SK-N-SH (cell line): ENCODE measurements at regions not wholly inside any gene's neighbourhood (a gene's known extent, or its start where the extent isn't known, plus 50 kb on each side); places are given as distances from the start of the nearest gene placed in this dataset.

Experiments used
- CTCF ChIA-PET: fragments of 300-600, 350-600 bp; formaldehyde crosslinking; extraction: SDS; loops from one replicate; lab custom pipeline; 2021; lab: Yijun Ruan, JAX
- POLR2A ChIA-PET: fragments of 350-600 bp; sonication (Branson Sonifier 250); formaldehyde crosslinking; extraction: SDS; loops from one replicate; lab custom pipeline; 2020; ENCODE audit warnings: antibody characterized with exemption, inconsistent platforms; lab: Yijun Ruan, JAX
- DNase-seq: peaks from one replicate; pipeline ENCODE4 v3.0.0; 2012
- H2AFZ ChIP-seq: fragments of 200-600 bp; sonication (generic); 2 replicates; pipeline ENCODE4 v1.8.1; 2016; ENCODE audit warnings: antibody characterized with exemption, mild to moderate bottlenecking, low read depth
- H3F3A ChIP-seq: fragments of 200-600 bp; sonication (generic); replicated peaks from 2 replicates; pipeline ENCODE3; 2016; ENCODE audit warnings: antibody characterized with exemption, mild to moderate bottlenecking; ENCODE audit not compliant: insufficient read depth
- H3K27ac ChIP-seq, 2 experiments: fragments of 200-500 bp in 1 of 2; fragments of 200-600 bp in 1 of 2; sonication (Bioruptor generic) in 1 of 2; sonication (generic), shearing (Covaris generic) in 1 of 2; 2 replicates each; pipeline versions ENCODE4 v1.5.1 to v1.6.1; 2014 to 2016; ENCODE audit warnings: low read depth in 2 of 2, inconsistent platforms in 1 of 2, low read length in 1 of 2, mild to moderate bottlenecking in 1 of 2, mixed read lengths in 1 of 2
- H3K27me3 ChIP-seq: fragments of 200-600 bp; sonication (generic), shearing (Covaris generic); 2 replicates; pipeline ENCODE4 v1.6.1; 2016; ENCODE audit warnings: mixed run types; ENCODE audit not compliant: insufficient read depth
- H3K36me3 ChIP-seq, 2 experiments: fragments of 200-500 bp in 1 of 2; fragments of 200-600 bp in 1 of 2; sonication (Bioruptor generic) in 1 of 2; sonication (generic) in 1 of 2; replicated peaks in 1 of 2; 2 replicates each; pipeline versions ENCODE3 to v1.5.1; 2014 to 2016; ENCODE audit warnings: low read length in 1 of 2, mild to moderate bottlenecking in 1 of 2; ENCODE audit not compliant: insufficient read depth in 2 of 2, control insufficient read depth in 1 of 2
- H3K4me1 ChIP-seq, 2 experiments: fragments of 200-500 bp in 1 of 2; fragments of 200-600 bp in 1 of 2; sonication (Bioruptor generic) in 1 of 2; sonication (generic), shearing (Covaris generic) in 1 of 2; 2 replicates each; pipeline versions ENCODE4 v1.5.1 to v1.6.1; 2014 to 2016; ENCODE audit warnings: low read depth in 1 of 2, low read length in 1 of 2, mixed run types in 1 of 2; ENCODE audit not compliant: insufficient read depth in 2 of 2, control insufficient read depth in 1 of 2
- H3K4me2 ChIP-seq: fragments of 200-600 bp; sonication (generic), shearing (Covaris generic); 2 replicates; pipeline ENCODE4 v1.6.1; 2017; ENCODE audit warnings: mixed run types
- H3K4me3 ChIP-seq, 2 experiments: fragments of 200-500 bp in 1 of 2; fragments of 200-600 bp in 1 of 2; sonication (Bioruptor generic) in 1 of 2; sonication (generic), shearing (Covaris generic) in 1 of 2; 2 replicates each; pipeline versions ENCODE4 v1.5.1 to v1.8.1; 2014 to 2016; ENCODE audit warnings: low read depth in 2 of 2, inconsistent platforms in 1 of 2, low read length in 1 of 2, mild to moderate bottlenecking in 1 of 2, mixed read lengths in 1 of 2, moderate library complexity in 1 of 2
- H3K79me2 ChIP-seq: fragments of 200-600 bp; sonication (generic); 2 replicates; pipeline ENCODE4 v1.8.1; 2017; ENCODE audit warnings: mild to moderate bottlenecking; ENCODE audit not compliant: insufficient read depth
- H3K9ac ChIP-seq: fragments of 200-600 bp; sonication (generic); 2 replicates; pipeline ENCODE4 v1.6.1; 2017; ENCODE audit warnings: mixed run types
- H3K9me2 ChIP-seq: fragments of 200-600 bp; sonication (generic); 2 replicates; pipeline ENCODE4 v1.6.1; 2017; ENCODE audit warnings: mixed run types
- H3K9me3 ChIP-seq: fragments of 200-600 bp; sonication (generic); 2 replicates; pipeline ENCODE4 v1.6.1; 2017; ENCODE audit warnings: mixed run types, mild to moderate bottlenecking, moderate library complexity
- H4K20me1 ChIP-seq: fragments of 200-600 bp; sonication (generic); 2 replicates; pipeline ENCODE4 v1.6.1; 2017; ENCODE audit warnings: mild to moderate bottlenecking, mixed run types; ENCODE audit not compliant: insufficient read depth
- CHD2 ChIP-seq: fragments of 150-350 bp; IDR thresholded peaks from 2 replicates; pipeline ENCODE4 v1.6.1; 2018; ENCODE audit warnings: low read length; ENCODE audit not compliant: partially characterized antibody
- CTCF ChIP-seq: fragments of 200-600 bp; sonication (generic); IDR thresholded peaks from 2 replicates; pipeline ENCODE4 v1.6.1; 2017; ENCODE audit warnings: antibody characterized with exemption, mild to moderate bottlenecking, moderate library complexity
- EP300 ChIP-seq, 2 experiments: IDR thresholded peaks; 2 replicates each; pipeline versions ENCODE4 v1.4.0 to v1.6.1; 2012; ENCODE audit warnings: borderline replicate concordance in 1 of 2, low read depth in 1 of 2, low read length in 1 of 2
- EZH2phosphoT487 ChIP-seq: fragments of 200-600 bp; sonication (generic); IDR thresholded peaks from 2 replicates; pipeline ENCODE4 v1.6.1; 2017; ENCODE audit warnings: low read depth, mixed run types, mild to moderate bottlenecking, antibody characterized with exemption, moderate library complexity, borderline replicate concordance
- FOXM1 ChIP-seq: IDR thresholded peaks from 2 replicates; pipeline ENCODE4 v1.4.0; 2012; ENCODE audit warnings: low read depth, mild to moderate bottlenecking
- MAX ChIP-seq: IDR thresholded peaks from 2 replicates; pipeline ENCODE4 v1.4.0; 2012; ENCODE audit warnings: low read depth
- MEF2A ChIP-seq: IDR thresholded peaks from 2 replicates; pipeline ENCODE4 v1.4.0; 2012; ENCODE audit warnings: low read depth, borderline replicate concordance
- MXI1 ChIP-seq: IDR thresholded peaks from 2 replicates; pipeline ENCODE4 v1.6.1; 2012; ENCODE audit warnings: mild to moderate bottlenecking, low read depth, low read length, improper control_type of control experiment
- NFIC ChIP-seq: IDR thresholded peaks from 2 replicates; pipeline ENCODE4 v1.4.0; 2012; ENCODE audit warnings: borderline replicate concordance
- POLR2AphosphoS5 ChIP-seq: IDR thresholded peaks from 2 replicates; pipeline ENCODE4 v1.6.1; 2012; ENCODE audit warnings: low read depth, low read length
- REST ChIP-seq: IDR thresholded peaks from 2 replicates; pipeline ENCODE4 v1.6.1; 2012; ENCODE audit warnings: mild to moderate bottlenecking, low read depth, low read length, moderate library complexity
- TCF12 ChIP-seq: IDR thresholded peaks from 2 replicates; pipeline ENCODE4 v1.4.0; 2012
- USF1 ChIP-seq: IDR thresholded peaks from 2 replicates; pipeline ENCODE4 v1.4.0; 2012; ENCODE audit warnings: low read depth, borderline replicate concordance
- YY1 ChIP-seq: IDR thresholded peaks from 2 replicates; pipeline ENCODE4 v1.4.0; 2012; ENCODE audit warnings: low read depth, mild to moderate bottlenecking
- WGBS: methylation state at CpG from one replicate; pipeline ENCODE4 v1.1.6; 2017; ENCODE audit warnings: low lambda C conversion rate; 5-methylcytosine and 5-hydroxymethylcytosine counted together

- POLR2A ChIA-PET, result no interaction called here
- no peak overlapping the region for H3K4me2 ChIP-seq
Observed at GRCh38 chr5:98540056-98540455, 233.4 kb upstream of the RGMB start.

More at GRCh38 chr5:98540056-98540455, 233.4 kb upstream of the RGMB start:
- no peaks in the 10 kb centered on the region for H3K9me2 ChIP-seq
- H3K4me1 ChIP-seq, result no peaks in the 10 kb centered on the region
- no peaks in the 10 kb centered on the region for H3F3A ChIP-seq
- 9% methylated on average over 1 of the region's 1 CpG for WGBS
- TF ChIP-seq EP300 (IDR thresholded peaks at IDR 0.05; ENCODE audit: borderline replicate concordance in 1 of 2, low read depth in 1 of 2, low read length in 1 of 2) (no peak), REST (no peak), TCF12 (no peak), NFIC (no peak), MEF2A (no peak), USF1 (no peak), MAX (no peak), MXI1 (no peak), EZH2phosphoT487 (no peak), POLR2AphosphoS5 (no peak), CTCF (no peak), CHD2 (no peak), FOXM1 (no peak), YY1 (no peak)
- H3K9me3 ChIP-seq, result peaks cover 4% of the 10 kb centered on the region; the same call in 1 of the 2 replicates
- H3K36me3 ChIP-seq, result no peaks in the 10 kb centered on the region
- H3K27me3 ChIP-seq, result no peaks in the 10 kb centered on the region
- no peaks in the 10 kb centered on the region for H3K79me2 ChIP-seq
- CTCF ChIA-PET, result no interaction called here
- H3K27ac ChIP-seq, result no peak overlapping the region
- no peak overlapping the region for H3K9ac ChIP-seq
- no peak overlapping the region for H3K4me3 ChIP-seq
- H4K20me1 ChIP-seq, result no peaks in the 10 kb centered on the region
- no peak for DNase-seq
- H2AFZ ChIP-seq, result no peak overlapping the region
